Thymus (tissue), 11 donors: ENCODE measurements at regions not wholly inside any gene's neighbourhood (a gene's known extent, or its start where the extent isn't known, plus 50 kb on each side); places are given as distances from the start of the nearest gene placed in this dataset.

Experiments
- DNase-seq, 9 donors: peaks; one replicate each; pipeline ENCODE4 v3.0.0-alpha.2; 2013; ENCODE audit warnings: low spot score in 9 of 9, low read depth in 6 of 9, missing footprints in 1 of 9
- H3K27ac ChIP-seq, 2 donors: one replicate each; pipeline ENCODE4 v1.5.1; 2013; ENCODE audit warnings: control low read depth in 1 of 2, low read depth in 1 of 2, low read length in 1 of 2, mild to moderate bottlenecking in 1 of 2, moderate library complexity in 1 of 2
- H3K27me3 ChIP-seq, 2 donors: one replicate each; pipeline ENCODE4 v1.5.1; 2013; ENCODE audit warnings: low read length in 1 of 2; ENCODE audit not compliant: control insufficient read depth in 2 of 2, insufficient read depth in 1 of 2
- H3K36me3 ChIP-seq, 2 donors: one replicate each; pipeline ENCODE4 v1.5.1; 2013; ENCODE audit warnings: low read length in 1 of 2, mild to moderate bottlenecking in 1 of 2, moderate library complexity in 1 of 2; ENCODE audit not compliant: control insufficient read depth in 2 of 2, insufficient read depth in 2 of 2
- H3K4me1 ChIP-seq, 2 donors: one replicate each; pipeline ENCODE4 v1.5.1; 2013; ENCODE audit warnings: low read length in 2 of 2; ENCODE audit not compliant: control insufficient read depth in 2 of 2, insufficient read depth in 2 of 2
- H3K4me3 ChIP-seq, 2 donors: one replicate each; pipeline ENCODE4 v1.5.1; 2013; ENCODE audit warnings: low read length in 2 of 2, control low read depth in 1 of 2, mild to moderate bottlenecking in 1 of 2
- H3K9me3 ChIP-seq, 2 donors: one replicate each; pipeline ENCODE4 v1.5.1; 2013; ENCODE audit warnings: low read length in 1 of 2, mild to moderate bottlenecking in 1 of 2; ENCODE audit not compliant: control insufficient read depth in 2 of 2, insufficient read depth in 1 of 2
- WGBS: extraction: QIAGEN DNeasy Blood & Tissue Kit; methylation state at CpG from one replicate; pipeline ENCODE4 v1.1.7; 2013; 5-methylcytosine and 5-hydroxymethylcytosine counted together
- donor health status: healthy.

GRCh38 chr22:49575703-49576081, 252.0 kb downstream of the BRD1 start:
- H3K9me3 ChIP-seq: peaks cover 4 to 5% of the 10 kb centered on the region in 2 donors
- no peaks in the 10 kb centered on the region for H3K4me1 ChIP-seq
- 97% methylated on average over 20 of the region's 20 CpGs for WGBS
- peaks cover 0 to 8% of the 10 kb centered on the region in 2 donors for H3K36me3 ChIP-seq
- H3K4me3 ChIP-seq: no peak overlapping the region
- DNase-seq: no peak
- H3K27me3 ChIP-seq: no peaks in the 10 kb centered on the region
- H3K27ac ChIP-seq: no peak overlapping the region

DNA sequence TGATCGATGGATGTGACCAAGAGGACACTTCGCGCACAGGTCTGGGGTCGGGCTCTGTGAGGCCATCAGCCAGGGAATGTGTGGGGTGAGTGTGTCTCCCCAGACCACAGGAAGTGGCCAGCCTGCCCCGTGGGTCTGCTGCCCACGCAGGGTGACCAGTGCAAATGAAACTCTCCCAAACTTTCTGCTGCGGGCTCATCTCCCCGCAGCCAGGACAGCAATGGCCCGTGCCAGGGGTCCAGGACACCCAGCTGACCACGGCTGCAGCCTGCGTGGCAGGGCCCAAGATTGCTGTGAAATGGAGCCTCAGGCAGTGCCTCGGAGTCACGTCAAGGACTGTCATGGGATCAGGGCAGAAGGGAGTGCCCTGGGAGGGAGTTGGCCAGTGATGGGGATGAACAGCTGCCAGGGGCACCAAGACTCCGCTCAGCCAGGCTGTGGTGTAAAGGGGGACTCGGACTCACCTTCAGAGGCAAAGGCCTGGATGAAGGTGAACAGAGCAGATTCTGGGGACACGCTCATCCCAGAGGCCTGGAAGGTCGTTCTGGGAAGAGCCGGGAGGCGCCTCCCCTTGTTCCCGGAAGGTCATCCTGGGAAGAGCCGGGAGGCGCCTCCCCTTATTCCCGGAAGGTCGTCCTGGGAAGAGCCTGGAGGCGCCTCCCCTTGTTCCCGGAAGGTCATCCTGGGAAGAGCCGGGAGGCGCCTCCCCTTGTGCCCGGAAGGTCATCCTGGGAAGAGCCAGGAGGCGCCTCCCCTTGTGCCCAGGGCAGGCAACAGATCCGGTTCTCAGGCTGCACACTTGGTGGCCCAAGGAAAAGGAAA, 252.6 kb downstream of the BRD1 start:
- DNase-seq: no peak
- Histone ChIP-seq H3K27me3 (no peaks in the 10 kb centered on the region), H3K36me3 (peaks cover 0 to 8% of the 10 kb centered on the region in 2 donors), H3K9me3 (peaks cover under 1% of the 10 kb centered on the region in 2 donors), H3K27ac (no peak overlapping the region), H3K4me3 (no peak overlapping the region), H3K4me1 (no peaks in the 10 kb centered on the region)
- 89% methylated on average over 31 of the region's 31 CpGs for WGBS

- Histone ChIP-seq H3K9me3 (no peaks in the 10 kb centered on the region), H3K27me3 (no peaks in the 10 kb centered on the region), H3K36me3 (peaks cover 0 to 8% of the 10 kb centered on the region in 2 donors), H3K27ac (no peak overlapping the region), H3K4me1 (no peaks in the 10 kb centered on the region), H3K4me3 (no peak overlapping the region)
- no peak for DNase-seq
- 97% methylated on average over 30 of the region's 30 CpGs for WGBS
These were observed 253.3 kb downstream of the BRD1 start for GRCh38 chr22:49574205-49574880.

GRCh38 chr22:49573109-49573765, 254.4 kb downstream of the BRD1 start:
- Histone ChIP-seq H3K9me3 (no peaks in the 10 kb centered on the region), H3K4me1 (no peaks in the 10 kb centered on the region), H3K4me3 (no peak overlapping the region), H3K27me3 (no peaks in the 10 kb centered on the region), H3K36me3 (peaks cover 0 to 8% of the 10 kb centered on the region in 2 donors), H3K27ac (no peak overlapping the region)
- DNase-seq: no peak
- 98% methylated on average over 11 of the region's 11 CpGs for WGBS

- DNase-seq: no peak
- Histone ChIP-seq H3K4me3 (no peak overlapping the region), H3K4me1 (no peaks in the 10 kb centered on the region), H3K27me3 (no peaks in the 10 kb centered on the region), H3K27ac (no peak overlapping the region), H3K36me3 (peaks cover 0 to under 1% of the 10 kb centered on the region in 2 donors), H3K9me3 (no peaks in the 10 kb centered on the region)
- WGBS: 96% methylated on average over 14 of the region's 14 CpGs
These were observed 256.3 kb downstream of the BRD1 start for GRCh38 chr22:49571326-49571725.

GRCh38 chr22:49570032-49570848, 257.4 kb downstream of the BRD1 start:
- Histone ChIP-seq H3K4me3 (no peak overlapping the region), H3K4me1 (no peaks in the 10 kb centered on the region), H3K27me3 (no peaks in the 10 kb centered on the region), H3K27ac (no peak overlapping the region), H3K36me3 (no peaks in the 10 kb centered on the region), H3K9me3 (no peaks in the 10 kb centered on the region)
- WGBS: 97% methylated on average over 20 of the region's 20 CpGs
- DNase-seq: no peak

DNA sequence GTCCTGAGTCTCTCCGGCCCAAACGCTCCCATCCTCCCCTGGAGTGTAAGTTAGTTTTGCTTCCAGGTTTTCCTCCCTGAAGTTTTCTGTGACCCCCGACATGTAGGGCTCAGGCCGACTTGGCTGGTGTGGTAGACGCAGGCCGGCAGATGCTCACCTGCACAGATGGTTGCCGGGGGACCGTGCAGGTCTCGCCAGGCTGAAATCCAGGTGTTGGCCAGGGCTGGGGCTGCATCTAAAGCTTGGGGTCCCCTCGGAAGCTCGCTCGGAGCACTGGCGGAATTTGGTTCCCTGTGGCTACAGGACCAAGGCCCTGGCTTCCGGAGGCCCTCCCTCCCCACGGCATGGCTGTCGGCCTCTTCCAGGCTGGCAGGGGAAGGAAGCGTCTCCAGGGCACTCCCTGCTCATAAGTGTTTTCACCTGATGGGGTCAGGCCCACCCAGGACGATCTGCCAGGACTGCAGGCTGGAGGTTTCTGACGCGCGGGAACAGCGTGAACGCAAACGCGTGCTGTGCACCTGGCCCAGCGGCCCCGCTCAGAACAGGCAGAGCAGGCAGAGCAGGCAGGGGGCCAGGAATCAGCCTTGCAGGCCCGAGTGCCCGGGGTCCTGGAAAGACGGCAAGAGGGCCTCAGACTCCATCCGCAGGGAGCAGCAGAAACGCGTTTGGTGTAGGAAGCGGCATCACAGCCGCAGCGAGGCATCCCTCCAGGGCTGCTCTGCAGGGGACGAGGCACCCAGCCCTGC, 258.2 kb downstream of the BRD1 start:
- Histone ChIP-seq H3K27ac (no peak overlapping the region), H3K4me3 (no peak overlapping the region), H3K9me3 (no peaks in the 10 kb centered on the region), H3K36me3 (no peaks in the 10 kb centered on the region), H3K4me1 (no peaks in the 10 kb centered on the region), H3K27me3 (no peaks in the 10 kb centered on the region)
- WGBS: 93% methylated on average over 37 of the region's 37 CpGs
- no peak for DNase-seq

DNA sequence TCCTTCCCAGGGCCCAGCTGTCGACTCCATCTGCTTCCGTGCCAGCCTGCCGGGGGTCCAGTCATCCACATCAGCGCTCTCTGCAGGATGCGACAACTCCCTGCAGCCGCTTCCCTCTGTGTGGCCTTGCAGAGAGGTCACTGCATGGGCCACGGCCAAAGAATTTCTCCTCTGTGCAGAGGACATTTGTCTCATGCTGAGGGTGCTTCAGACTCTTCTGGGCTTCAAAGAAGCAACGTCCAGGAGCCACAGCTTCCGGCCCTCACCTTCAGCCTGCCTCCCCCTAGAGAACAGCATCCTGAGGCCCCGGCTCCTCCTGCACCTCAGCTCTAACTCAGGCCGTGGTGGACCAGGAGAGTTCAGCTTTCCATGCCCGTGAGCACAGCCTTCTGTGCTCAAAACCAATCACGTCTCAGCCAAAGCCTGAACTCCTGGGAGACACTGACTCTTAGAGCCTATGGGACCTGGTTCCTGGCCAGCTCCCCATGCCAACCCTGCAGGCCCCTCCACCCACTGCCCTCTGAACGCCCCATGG, 258.9 kb downstream of the BRD1 start:
- WGBS: 91% methylated on average over 14 of the region's 14 CpGs
- Histone ChIP-seq H3K36me3 (no peaks in the 10 kb centered on the region), H3K4me3 (no peak overlapping the region), H3K27ac (no peak overlapping the region), H3K9me3 (no peaks in the 10 kb centered on the region), H3K27me3 (no peaks in the 10 kb centered on the region), H3K4me1 (no peaks in the 10 kb centered on the region)
- no peak for DNase-seq
